GM18520 (cell line): ENCODE measurements at regions not wholly inside any gene's neighbourhood (a gene's known extent, or its start where the extent isn't known, plus 50 kb on each side); places are given as distances from the start of the nearest gene placed in this dataset.
"Not testable (repeated sequence)": the region's sequence is repeated elsewhere in the genome, so short reads cannot be mapped to it uniquely, and the experiment has no call there.

Experiments used
- ATAC-seq: cut with Tn5 transposase; IDR thresholded peaks from one replicate; pipeline ENCODE4 v1.9.1; 2021; ENCODE audit not compliant: unreplicated experiment

- no peak for ATAC-seq
Observed at GRCh38 chr13:82292334-82292733, 1589.9 kb downstream of the SLITRK1 start.

GRCh38 chr13:82291852-82292251, 1590.4 kb downstream of the SLITRK1 start:
- ATAC-seq = no peak

DNA sequence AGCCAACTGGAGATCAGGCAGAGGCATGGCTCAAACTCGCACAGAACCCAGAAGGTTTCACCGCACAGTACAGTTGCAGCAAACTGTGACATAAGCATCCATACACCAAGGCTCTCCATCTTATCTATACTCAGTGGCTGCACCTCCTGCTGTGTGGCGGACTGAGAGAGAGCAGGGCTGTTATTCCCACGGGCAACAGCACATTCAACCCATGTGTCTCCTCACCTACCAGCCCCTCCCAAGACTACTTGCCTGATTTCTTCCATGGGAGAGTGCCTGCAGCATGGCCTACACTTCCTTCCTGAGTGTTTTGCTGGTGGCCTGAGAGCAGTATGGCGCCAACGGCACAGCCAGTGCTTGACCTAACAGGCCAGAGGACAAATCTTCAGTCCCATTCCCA, 1606.6 kb downstream of the SLITRK1 start:
- ATAC-seq = no peak

DNA sequence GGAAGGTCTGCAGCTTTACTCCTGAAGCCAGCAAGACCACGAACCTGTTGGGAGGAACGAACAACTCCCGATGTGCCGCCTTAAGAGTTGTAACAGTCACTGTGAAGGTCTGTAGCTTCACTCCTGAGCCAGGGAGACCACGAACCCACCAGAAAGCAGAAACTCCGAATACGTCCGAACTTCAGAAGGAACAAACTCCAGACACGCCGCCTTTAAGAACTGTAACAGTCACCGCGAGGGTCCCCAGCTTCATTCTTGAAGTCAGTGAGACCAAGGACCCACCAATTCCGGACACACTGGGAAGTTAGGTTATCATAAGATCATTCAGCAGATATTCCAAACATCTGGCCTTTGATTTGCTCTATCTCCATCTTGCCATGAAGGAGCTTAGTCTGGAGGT, 1623.0 kb downstream of the SLITRK1 start:
- ATAC-seq = no peak

DNA sequence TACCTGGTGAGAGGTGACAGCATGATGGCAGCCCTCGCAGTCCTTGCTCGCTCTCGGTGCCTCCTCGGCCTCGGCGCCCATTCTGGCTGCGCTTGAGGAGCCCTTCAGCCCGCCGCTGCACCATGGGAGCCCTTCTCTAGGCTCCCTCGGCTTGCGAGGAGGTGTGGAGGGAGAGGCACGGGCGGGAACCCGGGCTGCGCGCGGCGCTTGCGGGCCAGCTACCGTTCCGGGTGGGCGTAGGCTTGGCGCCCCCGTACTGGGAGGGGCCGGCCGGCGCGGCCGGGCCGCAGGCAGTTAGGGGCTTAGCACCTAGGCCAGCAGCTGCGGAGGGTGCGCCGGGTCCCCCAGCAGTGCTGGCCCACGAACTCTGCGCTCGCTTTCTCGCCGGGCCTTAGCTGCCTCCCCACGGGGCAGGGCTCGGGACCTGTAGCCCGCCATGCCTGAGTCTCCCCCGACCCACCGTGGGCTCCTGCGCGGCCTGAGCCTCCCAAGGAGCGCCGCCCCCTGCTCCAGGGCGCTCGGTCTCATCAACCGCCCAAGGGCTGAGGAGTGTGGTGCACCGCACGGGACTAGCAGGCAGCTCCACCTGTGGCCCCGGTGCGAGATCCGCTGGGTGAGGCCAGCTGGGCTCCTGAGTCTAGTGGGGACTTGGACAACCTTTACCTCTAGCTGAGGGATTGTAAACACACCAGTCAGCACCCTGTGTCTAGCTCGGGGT, 1624.3 kb downstream of the SLITRK1 start:
- no peak for ATAC-seq

- ATAC-seq = no peak
Observed at GRCh38 chr13:82248762-82249161, 1633.5 kb downstream of the SLITRK1 start.

DNA sequence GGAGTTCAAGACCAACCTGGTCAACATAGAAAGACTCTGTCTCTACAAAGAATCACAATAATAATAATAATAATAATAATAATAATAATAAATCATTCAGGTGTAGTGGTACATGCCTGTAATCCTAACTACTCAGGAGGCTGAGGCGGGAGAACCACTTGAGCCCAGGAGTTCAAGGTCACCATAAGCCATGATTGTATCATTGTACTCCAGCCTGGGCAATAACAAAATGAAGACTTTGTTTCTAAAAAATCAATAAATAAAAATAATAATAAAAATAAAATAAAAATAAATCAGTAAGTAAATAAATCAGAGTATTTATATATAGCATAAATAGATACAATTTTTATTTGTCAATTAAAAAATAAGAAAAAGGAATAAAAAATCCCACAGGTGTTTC, 1636.4 kb downstream of the SLITRK1 start:
- no peak for ATAC-seq

DNA sequence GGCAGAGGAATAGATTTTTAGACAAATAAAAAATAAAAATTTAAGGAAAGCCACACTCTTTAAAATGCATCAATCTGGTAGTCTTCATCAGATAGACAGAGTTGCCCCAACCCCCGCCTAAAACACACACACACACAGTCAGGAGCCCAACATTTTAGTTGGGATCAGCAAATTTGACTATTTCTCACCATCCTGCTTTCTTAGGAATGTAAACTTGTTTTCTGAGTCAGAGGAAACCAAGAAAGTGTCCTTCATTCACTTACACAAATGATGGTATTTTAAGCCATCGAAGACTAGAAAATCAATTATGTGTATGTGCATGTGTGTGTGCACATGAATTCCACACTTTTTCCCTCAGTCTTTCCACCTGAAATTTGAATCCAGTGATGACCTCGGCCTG, 1657.5 kb downstream of the SLITRK1 start:
- no peak for ATAC-seq

- ATAC-seq = no peak
Observed at GRCh38 chr13:82221621-82222020, 1660.7 kb downstream of the SLITRK1 start.

DNA sequence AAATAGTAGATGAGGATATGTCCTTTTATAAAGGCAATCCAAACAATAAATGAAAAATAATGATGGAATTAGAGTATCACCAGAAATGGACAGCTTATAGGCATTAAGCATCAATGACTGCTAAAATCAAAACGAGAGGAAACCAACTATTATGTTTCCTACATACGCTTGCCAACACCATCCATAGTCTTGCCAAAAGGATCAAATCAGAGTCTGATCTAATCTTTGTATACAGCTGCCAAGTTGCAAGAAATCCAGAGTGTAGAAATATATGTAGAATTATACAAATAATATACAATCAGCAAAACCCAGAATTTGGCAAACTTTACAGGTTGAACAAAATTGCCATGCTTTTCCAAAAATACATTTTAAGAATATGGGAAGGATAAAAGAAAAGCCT, 1661.6 kb downstream of the SLITRK1 start:
- ATAC-seq = no peak

DNA sequence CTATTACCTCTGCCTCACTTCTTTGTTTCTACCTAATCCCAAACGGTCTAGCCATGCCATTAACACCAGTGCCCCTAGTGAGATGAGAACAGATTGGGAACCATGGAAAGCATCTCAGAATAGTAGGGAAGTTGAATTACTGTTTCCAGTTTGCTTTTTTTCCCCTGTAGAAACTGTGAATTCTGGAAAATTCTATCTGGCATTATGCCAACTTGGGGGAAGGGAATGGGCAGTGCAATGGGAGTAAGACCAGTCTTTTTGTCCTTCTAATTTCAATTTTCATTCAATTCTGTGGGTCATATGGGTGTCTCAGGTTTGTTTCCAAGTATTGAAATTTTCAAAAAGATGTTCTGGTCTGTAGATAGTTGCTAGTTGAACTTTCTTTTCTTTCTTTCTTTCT, 1666.1 kb downstream of the SLITRK1 start:
- no peak for ATAC-seq

DNA sequence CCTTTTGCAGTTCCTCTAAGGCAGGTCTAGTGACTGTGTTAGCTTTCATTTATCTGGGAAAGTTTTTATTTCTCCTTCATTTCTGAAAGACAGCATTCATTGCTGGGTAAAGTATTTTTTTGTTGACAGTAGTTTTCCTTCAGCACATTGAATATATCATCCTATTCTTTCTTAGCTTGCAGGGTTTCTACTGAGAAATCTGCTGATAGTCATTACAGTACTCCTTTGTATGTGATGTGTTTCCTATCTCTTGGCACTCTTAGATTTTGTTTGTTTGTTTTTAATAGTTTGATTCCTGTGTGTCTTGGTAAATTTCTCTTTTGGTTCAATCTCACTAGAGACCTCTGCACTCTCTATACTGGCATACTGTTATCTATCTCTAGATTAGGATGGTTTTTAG, 1667.9 kb downstream of the SLITRK1 start:
- ATAC-seq = no peak

GRCh38 chr13:82206241-82206640, 1676.0 kb downstream of the SLITRK1 start:
- no peak for ATAC-seq

DNA sequence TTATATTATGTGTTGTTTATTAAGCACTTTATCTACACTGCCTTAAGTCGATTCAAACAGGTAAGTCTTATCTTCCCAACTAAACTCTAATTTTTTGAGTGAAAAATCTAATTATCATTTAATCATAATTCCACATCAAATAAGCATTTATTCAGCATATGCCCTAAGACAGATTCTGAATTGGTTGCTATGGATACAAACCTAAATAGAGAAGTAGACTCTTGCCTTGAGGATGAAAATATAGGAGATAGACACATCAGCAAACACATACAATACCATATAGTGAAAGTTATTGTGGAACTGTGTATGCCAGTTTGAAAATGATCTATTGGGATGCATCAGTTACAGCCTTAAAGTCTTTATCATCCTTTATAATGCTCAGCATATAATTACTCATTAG, 1679.9 kb downstream of the SLITRK1 start:
- ATAC-seq = no peak

GRCh38 chr13:82196087-82196486, 1686.2 kb downstream of the SLITRK1 start:
- ATAC-seq = no peak

- no peak for ATAC-seq
Observed at GRCh38 chr13:82187227-82187626, 1695.0 kb downstream of the SLITRK1 start.

DNA sequence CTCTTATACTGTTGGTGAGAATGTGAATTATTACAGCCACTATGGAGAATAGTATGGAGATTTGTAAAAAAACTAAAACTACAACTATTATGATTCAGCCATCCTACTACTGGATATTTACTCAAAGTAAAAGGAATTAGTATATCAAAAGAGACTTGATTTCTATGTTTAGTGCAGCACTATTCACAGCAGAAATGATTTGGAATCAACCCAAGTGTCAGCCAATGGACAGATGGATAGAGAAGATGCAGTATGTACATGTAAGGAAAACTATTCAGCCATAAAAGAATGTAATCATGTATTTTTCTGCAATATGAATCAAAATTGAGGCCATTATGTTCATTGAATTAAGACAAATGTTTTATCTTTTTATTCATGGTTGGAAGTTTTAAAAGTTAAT, 1705.5 kb downstream of the SLITRK1 start:
- ATAC-seq = no peak

DNA sequence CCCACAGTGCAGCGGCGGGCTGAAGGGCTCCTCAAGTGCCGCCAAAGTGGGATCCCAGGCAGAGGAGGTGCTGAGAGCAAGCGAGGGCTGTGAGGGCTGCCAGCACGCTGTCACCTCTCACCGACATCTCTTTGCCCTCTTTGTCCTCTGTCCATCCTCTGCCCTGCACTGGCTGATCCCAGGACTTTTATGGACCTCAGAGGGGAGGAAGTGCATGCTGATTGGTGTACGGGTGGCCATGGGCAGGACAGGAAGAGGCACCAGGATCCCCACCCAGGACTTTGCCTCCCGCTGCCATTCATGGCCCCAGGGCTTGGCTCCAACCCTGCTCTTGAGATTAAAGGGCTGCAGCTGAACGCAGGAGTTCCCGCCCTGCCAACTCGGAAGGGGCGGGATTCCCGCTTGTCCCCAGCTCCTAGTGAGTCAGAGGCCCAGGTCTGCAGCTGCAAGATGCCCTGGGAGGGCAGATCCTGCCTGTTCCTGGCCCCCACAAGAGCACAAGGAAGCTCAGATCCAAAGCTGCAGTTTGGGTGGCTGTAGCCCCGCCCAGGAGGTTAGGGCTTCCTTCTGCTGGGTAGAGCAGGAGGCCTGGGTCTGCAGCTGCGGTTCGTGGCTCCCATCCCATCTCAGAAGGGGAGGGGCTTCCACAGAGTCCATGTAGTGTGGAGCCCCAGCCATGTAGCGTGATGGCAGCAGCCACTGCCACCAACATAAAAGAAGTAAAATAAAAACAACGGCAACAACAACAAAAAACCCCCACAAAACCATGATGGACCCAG, 1716.7 kb downstream of the SLITRK1 start:
- no peak for ATAC-seq

GRCh38 chr13:82164780-82165395, 1717.4 kb downstream of the SLITRK1 start:
- not testable (repeated sequence) for ATAC-seq

DNA sequence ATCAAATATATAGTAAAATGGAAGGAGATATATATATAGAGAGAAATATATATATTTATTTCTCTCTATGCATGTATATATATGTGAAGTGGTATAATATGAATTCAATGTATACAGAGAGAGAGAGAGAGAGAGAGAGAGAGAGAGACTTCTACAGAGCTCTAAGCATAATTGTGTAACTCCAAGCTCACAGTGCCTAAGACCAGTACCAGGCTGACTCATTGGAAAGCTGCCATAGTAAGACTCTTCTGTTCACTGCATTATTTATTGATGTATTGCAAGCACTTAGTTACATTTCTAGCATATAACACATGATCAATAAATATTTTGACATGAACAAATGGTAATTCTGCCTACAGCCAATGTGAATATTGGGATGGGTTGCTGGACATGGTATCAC, 1734.7 kb downstream of the SLITRK1 start:
- ATAC-seq = no peak

DNA sequence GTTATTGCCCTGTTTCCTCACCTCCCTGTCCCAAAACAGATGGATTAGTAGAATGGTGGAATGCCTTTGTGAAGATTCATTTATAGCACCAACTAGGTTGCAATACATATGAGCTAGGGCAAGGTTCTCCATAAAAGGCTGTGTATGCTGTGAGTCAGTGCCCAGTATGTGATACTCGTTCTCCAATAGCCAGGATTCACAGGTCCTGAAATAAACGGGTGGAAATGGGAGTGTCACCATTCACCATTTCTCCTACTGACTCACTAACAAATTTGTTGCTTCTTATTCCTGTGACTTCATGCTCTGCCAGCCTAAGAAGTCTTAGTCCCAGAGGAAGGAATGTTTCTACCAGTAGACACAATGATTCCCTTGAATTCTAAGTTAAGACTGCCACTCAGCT, 1745.4 kb downstream of the SLITRK1 start:
- ATAC-seq = no peak

GRCh38 chr13:82129281-82129680, 1753.0 kb downstream of the SLITRK1 start:
- no peak for ATAC-seq
